Spinal cord (tissue), 9 donors: ENCODE measurements at regions not wholly inside any gene's neighbourhood (a gene's known extent, or its start where the extent isn't known, plus 50 kb on each side); places are given as distances from the start of the nearest gene placed in this dataset.

ENCODE experiments used
- DNase-seq, 6 donors: peaks; one replicate each; pipeline versions ENCODE4 v3.0.0 to v3.0.0-alpha.2; 2013 to 2015; ENCODE audit warnings: low spot score in 6 of 6, low read depth in 4 of 6
- H3K27ac ChIP-seq: one replicate; pipeline ENCODE4 v1.5.1; 2013; ENCODE audit warnings: low read depth, low read length, control low read depth
- H3K27me3 ChIP-seq: one replicate; pipeline ENCODE4 v1.6.1; 2013; ENCODE audit warnings: low read length; ENCODE audit not compliant: control insufficient read depth, insufficient read depth
- H3K36me3 ChIP-seq: one replicate; pipeline ENCODE4 v1.6.1; 2013; ENCODE audit warnings: low read length; ENCODE audit not compliant: control insufficient read depth, insufficient read depth
- H3K4me1 ChIP-seq: one replicate; pipeline ENCODE4 v1.6.1; 2013; ENCODE audit warnings: low read length; ENCODE audit not compliant: control insufficient read depth, insufficient read depth
- H3K4me3 ChIP-seq: one replicate; pipeline ENCODE4 v1.5.1; 2013; ENCODE audit warnings: low read depth, low read length, control low read depth
- H3K9me3 ChIP-seq: one replicate; pipeline ENCODE4 v1.6.1; 2013; ENCODE audit warnings: low read length; ENCODE audit not compliant: control insufficient read depth, insufficient read depth
- WGBS: methylation state at CpG from one replicate; pipeline ENCODE4 v1.1.5; 2013; ENCODE audit warnings: missing lambda C conversion rate; ENCODE audit not compliant: insufficient coverage; 5-methylcytosine and 5-hydroxymethylcytosine counted together
- donor health status: healthy.

- no peak overlapping the region for H3K4me3 ChIP-seq
- DNase-seq: no peak
- WGBS: no CpG with 5 or more reads among the region's 1 CpG
- H3K9me3 ChIP-seq: no peaks in the 10 kb centered on the region
- no peaks in the 10 kb centered on the region for H3K4me1 ChIP-seq
- H3K27ac ChIP-seq: no peak overlapping the region
- no peaks in the 10 kb centered on the region for H3K27me3 ChIP-seq
- no peaks in the 10 kb centered on the region for H3K36me3 ChIP-seq
Observed at GRCh38 chr3:188940573-188940932, 231.2 kb upstream of the TPRG1 start.

GRCh38 chr3:188941103-188941502, 230.7 kb upstream of the TPRG1 start:
- DNase-seq: no peak
- no peaks in the 10 kb centered on the region for H3K36me3 ChIP-seq
- no peaks in the 10 kb centered on the region for H3K4me1 ChIP-seq
- 86% methylated on average over 2 of the region's 3 CpGs for WGBS
- no peaks in the 10 kb centered on the region for H3K27me3 ChIP-seq
- no peak overlapping the region for H3K4me3 ChIP-seq
- H3K9me3 ChIP-seq: no peaks in the 10 kb centered on the region
- no peak overlapping the region for H3K27ac ChIP-seq

- H3K4me1 ChIP-seq: peaks cover 4% of the 10 kb centered on the region
- no peak for DNase-seq
- no peaks in the 10 kb centered on the region for H3K27me3 ChIP-seq
- no peaks in the 10 kb centered on the region for H3K36me3 ChIP-seq
- no peak overlapping the region for H3K4me3 ChIP-seq
- no peak overlapping the region for H3K27ac ChIP-seq
- WGBS: no CpG with 5 or more reads among the region's 2 CpGs
- no peaks in the 10 kb centered on the region for H3K9me3 ChIP-seq
Observed at GRCh38 chr3:188942191-188942590, 229.6 kb upstream of the TPRG1 start.

GRCh38 chr3:188943591-188943990, 228.2 kb upstream of the TPRG1 start:
- Histone ChIP-seq H3K36me3 (no peaks in the 10 kb centered on the region), H3K27ac (no peak overlapping the region), H3K9me3 (no peaks in the 10 kb centered on the region), H3K4me1 (peaks cover 18% of the 10 kb centered on the region), H3K27me3 (no peaks in the 10 kb centered on the region), H3K4me3 (no peak overlapping the region)
- DNase-seq: no peak

- DNase-seq: peak in 1 of 6 donors; percentile 25
- H3K27me3 ChIP-seq: no peaks in the 10 kb centered on the region
- no peak overlapping the region for H3K4me3 ChIP-seq
- no peaks in the 10 kb centered on the region for H3K36me3 ChIP-seq
- no peaks in the 10 kb centered on the region for H3K9me3 ChIP-seq
- H3K4me1 ChIP-seq: peaks cover 24% of the 10 kb centered on the region
- no peak overlapping the region for H3K27ac ChIP-seq
- no CpG with 5 or more reads among the region's 1 CpG for WGBS
Observed at GRCh38 chr3:188944108-188944507, 227.7 kb upstream of the TPRG1 start.

GRCh38 chr3:188946351-188947240, 225.2 kb upstream of the TPRG1 start:
- Histone ChIP-seq H3K27ac (peak overlapping the region; percentile 97), H3K4me1 (peaks cover 26% of the 10 kb centered on the region)

GRCh38 chr3:188947401-188948280, 224.1 kb upstream of the TPRG1 start:
- H3K4me1 ChIP-seq: peaks cover 26% of the 10 kb centered on the region
- H3K27me3 ChIP-seq: no peaks in the 10 kb centered on the region
- H3K27ac ChIP-seq: peak overlapping the region; percentile 97
- WGBS: under 1% methylated on average over 45 of the region's 48 CpGs
- peak overlapping the region; percentile 56 for H3K4me3 ChIP-seq
- H3K9me3 ChIP-seq: no peaks in the 10 kb centered on the region
- peak; percentile 92 to 99 (median 96) for DNase-seq
- H3K36me3 ChIP-seq: no peaks in the 10 kb centered on the region

More at GRCh38 chr3:188946351-188947240, 225.2 kb upstream of the TPRG1 start:
- Histone ChIP-seq H3K4me3 (peak overlapping the region; percentile 56), H3K27me3 (no peaks in the 10 kb centered on the region), H3K9me3 (no peaks in the 10 kb centered on the region), H3K36me3 (no peaks in the 10 kb centered on the region)
- DNase-seq: no peak
- 64% methylated on average over 13 of the region's 14 CpGs for WGBS

GRCh38 chr3:188948281-188948996, 223.3 kb upstream of the TPRG1 start:
- peak overlapping the region; percentile 56 for H3K4me3 ChIP-seq
- no peaks in the 10 kb centered on the region for H3K36me3 ChIP-seq
- peak overlapping the region; percentile 97 for H3K27ac ChIP-seq
- no peaks in the 10 kb centered on the region for H3K9me3 ChIP-seq
- WGBS: 9% methylated on average over 6 of the region's 10 CpGs
- peaks cover 26% of the 10 kb centered on the region for H3K4me1 ChIP-seq
- DNase-seq: peak; percentile 51 to 87 (median 66)
- no peaks in the 10 kb centered on the region for H3K27me3 ChIP-seq

- 40% methylated on average over 1 of the region's 4 CpGs for WGBS
- DNase-seq: no peak
- H3K27ac ChIP-seq: peak overlapping the region; percentile 97
Observed at GRCh38 chr3:188948997-188949389, 222.8 kb upstream of the TPRG1 start.

More at GRCh38 chr3:188948997-188949389, 222.8 kb upstream of the TPRG1 start:
- peaks cover 26% of the 10 kb centered on the region for H3K4me1 ChIP-seq
- no peaks in the 10 kb centered on the region for H3K36me3 ChIP-seq
- H3K27me3 ChIP-seq: no peaks in the 10 kb centered on the region
- H3K4me3 ChIP-seq: no peak overlapping the region
- H3K9me3 ChIP-seq: no peaks in the 10 kb centered on the region
